ENCODE measurements at regions not wholly inside any gene's neighbourhood (a gene's known extent, or its start where the extent isn't known, plus 50 kb on each side); places are given as distances from the start of the nearest gene placed in this dataset.
"Not testable (repeated sequence)": the region's sequence is repeated elsewhere in the genome, so short reads cannot be mapped to it uniquely, and the experiment has no call there.

GRCh38 chr18:43949291-43949690, 672.0 kb upstream of the SYT4 start:
- FAIRE-seq (no peak), DNase-seq (ENCODE audit: low spot score) (no peak)

- FAIRE-seq (no peak), DNase-seq (ENCODE audit: low spot score) (no peak)
Measured at GRCh38 chr18:43950062-43950461, 672.8 kb upstream of the SYT4 start.

GRCh38 chr18:43952398-43952797, 675.1 kb upstream of the SYT4 start:
- FAIRE-seq = no peak
- no peak for DNase-seq (ENCODE audit: low spot score)

GRCh38 chr18:43961722-43962121, 684.4 kb upstream of the SYT4 start:
- no peak for FAIRE-seq
- DNase-seq (ENCODE audit: low spot score) = no peak

GRCh38 chr18:43964666-43965065, 687.4 kb upstream of the SYT4 start:
- FAIRE-seq = no peak
- DNase-seq (ENCODE audit: low spot score) = no peak

- FAIRE-seq (no peak), DNase-seq (ENCODE audit: low spot score) (no peak)
Measured at GRCh38 chr18:43965691-43966090, 688.4 kb upstream of the SYT4 start.

GRCh38 chr18:43970656-43971055, 693.4 kb upstream of the SYT4 start:
- FAIRE-seq (no peak), DNase-seq (ENCODE audit: low spot score) (peak; percentile 2)

- DNase-seq (ENCODE audit: low spot score) = no peak
- FAIRE-seq = no peak
Measured at GRCh38 chr18:43978174-43978573, 700.9 kb upstream of the SYT4 start.

- DNase-seq (ENCODE audit: low spot score) (no peak), FAIRE-seq (no peak)
Measured at GRCh38 chr18:43982582-43982981, 698.1 kb upstream of the SETBP1 start.

GRCh38 chr18:43987061-43987460, 693.6 kb upstream of the SETBP1 start:
- not testable (repeated sequence) for DNase-seq (ENCODE audit: low spot score); FAIRE-seq

GRCh38 chr18:43992741-43993140, 687.9 kb upstream of the SETBP1 start:
- DNase-seq (ENCODE audit: low spot score) (no peak), FAIRE-seq (no peak)

GRCh38 chr18:43994381-43994780, 686.3 kb upstream of the SETBP1 start:
- no peak for FAIRE-seq
- DNase-seq (ENCODE audit: low spot score) = no peak

GRCh38 chr18:44013871-44014270, 666.8 kb upstream of the SETBP1 start:
- FAIRE-seq (no peak), DNase-seq (ENCODE audit: low spot score) (no peak)

GRCh38 chr18:44025421-44025820, 655.3 kb upstream of the SETBP1 start:
- DNase-seq (ENCODE audit: low spot score) (no peak), FAIRE-seq (no peak)

- FAIRE-seq = no peak
- no peak for DNase-seq (ENCODE audit: low spot score)
Measured at GRCh38 chr18:44028109-44028508, 652.6 kb upstream of the SETBP1 start.

- no peak for FAIRE-seq
Measured at GRCh38 chr18:44031063-44031462, 649.6 kb upstream of the SETBP1 start.

GRCh38 chr18:44033144-44033701, 647.5 kb upstream of the SETBP1 start:
- DNase-seq (ENCODE audit: low spot score) (no peak), FAIRE-seq (no peak)

More at GRCh38 chr18:44031063-44031462, 649.6 kb upstream of the SETBP1 start:
- no peak for DNase-seq (ENCODE audit: low spot score)

GRCh38 chr18:44035554-44035953, 645.1 kb upstream of the SETBP1 start:
- FAIRE-seq (no peak), DNase-seq (ENCODE audit: low spot score) (no peak)

- DNase-seq (ENCODE audit: low spot score) = no peak
- FAIRE-seq = no peak
Measured at GRCh38 chr18:44036501-44036900, 644.2 kb upstream of the SETBP1 start.

GRCh38 chr18:44039216-44039615, 641.5 kb upstream of the SETBP1 start:
- DNase-seq (ENCODE audit: low spot score) (no peak), FAIRE-seq (no peak)

GRCh38 chr18:44039826-44040225, 640.9 kb upstream of the SETBP1 start:
- FAIRE-seq (no peak), DNase-seq (ENCODE audit: low spot score) (no peak)

GRCh38 chr18:44041553-44041952, 639.1 kb upstream of the SETBP1 start:
- FAIRE-seq = no peak
- DNase-seq (ENCODE audit: low spot score) = no peak

- DNase-seq (ENCODE audit: low spot score) (no peak), FAIRE-seq (no peak)
Measured at GRCh38 chr18:44041961-44042360, 638.7 kb upstream of the SETBP1 start.

- no peak for DNase-seq (ENCODE audit: low spot score)
- no peak for FAIRE-seq
Measured at GRCh38 chr18:44046376-44046975, 634.2 kb upstream of the SETBP1 start.

All from urothelium cell line (cell line).